ENCODE measurements at regions not wholly inside any gene's neighbourhood (a gene's known extent, or its start where the extent isn't known, plus 50 kb on each side); places are given as distances from the start of the nearest gene placed in this dataset.

- TF ChIP-seq CTCF (IDR thresholded peaks at IDR 0.05) (no peak), REST (IDR thresholded peaks at IDR 0.05; ENCODE audit: insufficient read depth in 1 of 2, low read depth in 2 of 2, low read length in 1 of 2) (no peak), POLR2AphosphoS5 (IDR thresholded peaks at IDR 0.05; ENCODE audit: low read depth, low read length) (no peak), SIN3A (IDR thresholded peaks at IDR 0.05; ENCODE audit: borderline replicate concordance, insufficient read depth, low read depth, low read length) (no peak)
These were observed 129.9 kb downstream of the WIF1 start for GRCh38 chr12:64991121-64991611.
